Trophoblast cell (in vitro differentiated cells and primary cell): ENCODE measurements at regions not wholly inside any gene's neighbourhood (a gene's known extent, or its start where the extent isn't known, plus 50 kb on each side); places are given as distances from the start of the nearest gene placed in this dataset.

Experiments
- DNase-seq, 2 donors: peaks; one replicate each; pipeline ENCODE4 v3.0.0-alpha.2; 2016
- H2AFZ ChIP-seq: 2 replicates; pipeline ENCODE4 v1.6.1; 2013; ENCODE audit warnings: low read length, moderate library complexity, mild to moderate bottlenecking; ENCODE audit not compliant: insufficient read depth, poor library complexity
- H2AK5ac ChIP-seq: 2 replicates; pipeline ENCODE4 v1.6.1; 2013; ENCODE audit warnings: mild to moderate bottlenecking, low read length
- H2BK120ac ChIP-seq: 2 replicates; pipeline ENCODE4 v1.6.1; 2013; ENCODE audit warnings: low read length, mild to moderate bottlenecking, moderate library complexity; ENCODE audit not compliant: insufficient read depth, poor library complexity
- H2BK12ac ChIP-seq: 2 replicates; pipeline ENCODE4 v1.6.1; 2013; ENCODE audit warnings: mild to moderate bottlenecking, low read length, moderate library complexity
- H2BK5ac ChIP-seq: 2 replicates; pipeline ENCODE4 v1.6.1; 2013; ENCODE audit warnings: low read length, low read depth, moderate library complexity, mild to moderate bottlenecking; ENCODE audit not compliant: poor library complexity
- H3K14ac ChIP-seq: 2 replicates; pipeline ENCODE4 v1.6.1; 2013; ENCODE audit warnings: mild to moderate bottlenecking, low read length
- H3K18ac ChIP-seq: 2 replicates; pipeline ENCODE4 v1.6.1; 2013; ENCODE audit warnings: mild to moderate bottlenecking, low read length
- H3K23ac ChIP-seq: 2 replicates; pipeline ENCODE4 v1.6.1; 2013; ENCODE audit warnings: low read length
- H3K27ac ChIP-seq: 2 replicates; pipeline ENCODE4 v1.5.1; 2013; ENCODE audit warnings: low read depth, mild to moderate bottlenecking, inconsistent platforms, low read length, moderate library complexity
- H3K27me3 ChIP-seq: 2 replicates; pipeline ENCODE4 v1.6.1; 2013; ENCODE audit warnings: inconsistent platforms, mild to moderate bottlenecking, low read length, moderate library complexity; ENCODE audit not compliant: insufficient read depth
- H3K36me3 ChIP-seq, 2 experiments: 1 replicate in 1 of 2; 2 replicates in 1 of 2; pipeline ENCODE4 v1.6.1; 2013; ENCODE audit warnings: low read length in 2 of 2, mild to moderate bottlenecking in 2 of 2, moderate library complexity in 1 of 2; ENCODE audit not compliant: insufficient read depth in 2 of 2, control insufficient read depth in 1 of 2
- H3K4ac ChIP-seq: 2 replicates; pipeline ENCODE4 v1.6.1; 2013; ENCODE audit warnings: low read depth, mild to moderate bottlenecking, low read length, moderate library complexity
- H3K4me1 ChIP-seq, 2 experiments: 1 replicate in 1 of 2; 2 replicates in 1 of 2; pipeline ENCODE4 v1.6.1; 2013; ENCODE audit warnings: low read length in 2 of 2, mild to moderate bottlenecking in 2 of 2, moderate library complexity in 1 of 2; ENCODE audit not compliant: insufficient read depth in 2 of 2, control insufficient read depth in 1 of 2
- H3K4me2 ChIP-seq: 2 replicates; pipeline ENCODE4 v1.6.1; 2013; ENCODE audit warnings: inconsistent platforms, mild to moderate bottlenecking, low read length, moderate library complexity
- H3K4me3 ChIP-seq: 2 replicates; pipeline ENCODE4 v1.5.1; 2013; ENCODE audit warnings: mild to moderate bottlenecking, low read depth, low read length, inconsistent platforms
- H3K79me1 ChIP-seq: one replicate; pipeline ENCODE4 v1.6.1; 2013; ENCODE audit warnings: low read length
- H3K79me2 ChIP-seq: 2 replicates; pipeline ENCODE4 v1.6.1; 2013; ENCODE audit warnings: low read length, mild to moderate bottlenecking; ENCODE audit not compliant: control insufficient read depth, insufficient read depth, poor library complexity
- H3K9ac ChIP-seq: 2 replicates; pipeline ENCODE4 v1.6.1; 2013; ENCODE audit warnings: mild to moderate bottlenecking, low read length
- H3K9me3 ChIP-seq: 2 replicates; pipeline ENCODE4 v1.6.1; 2013; ENCODE audit warnings: low read depth, mild to moderate bottlenecking, control low read depth, inconsistent platforms, low read length; ENCODE audit not compliant: insufficient read depth
- H4K12ac ChIP-seq: 2 replicates; pipeline ENCODE4 v1.6.1; 2013; ENCODE audit warnings: low read depth, mild to moderate bottlenecking, low read length, moderate library complexity
- H4K8ac ChIP-seq: 2 replicates; pipeline ENCODE4 v1.6.1; 2013; ENCODE audit warnings: low read depth, mild to moderate bottlenecking, low read length, moderate library complexity
- H4K91ac ChIP-seq: one replicate; pipeline ENCODE4 v1.6.1; 2013; ENCODE audit warnings: low read depth, mild to moderate bottlenecking, low read length, moderate library complexity
- WGBS: extraction: QIAGEN DNeasy Blood & Tissue Kit; methylation state at CpG from one replicate; pipeline ENCODE4 v1.1.7; 2013; ENCODE audit warnings: missing lambda C conversion rate; ENCODE audit not compliant: insufficient read length, insufficient coverage; ENCODE audit errors: extremely low coverage; 5-methylcytosine and 5-hydroxymethylcytosine counted together

GRCh38 chrX:35046660-35047296 is 104.2 kb downstream of the FAM47B start:
- no peak for DNase-seq
- no peaks in the 10 kb centered on the region for H3K27me3 ChIP-seq

GRCh38 chrX:35076061-35076460 is 133.5 kb downstream of the FAM47B start:
- Histone ChIP-seq H3K18ac (no peak overlapping the region), H4K12ac (no peak overlapping the region), H3K23ac (no peak overlapping the region), H4K8ac (no peak overlapping the region), H2BK5ac (no peak overlapping the region), H3K79me1 (no peaks in the 10 kb centered on the region), H2BK12ac (no peak overlapping the region), H3K14ac (no peak overlapping the region), H3K79me2 (no peaks in the 10 kb centered on the region), H3K4me1 (no peaks in the 10 kb centered on the region), H4K91ac (no peak overlapping the region), H3K27ac (no peak overlapping the region), H2AK5ac (no peak overlapping the region), H2AFZ (no peak overlapping the region), H3K4ac (no peak overlapping the region), H3K9me3 (no peaks in the 10 kb centered on the region), H3K4me2 (no peak overlapping the region), H2BK120ac (no peak overlapping the region), H3K27me3 (no peaks in the 10 kb centered on the region), H3K9ac (no peak overlapping the region), H3K36me3 (no peaks in the 10 kb centered on the region), H3K4me3 (no peak overlapping the region)
- no CpG with 5 or more reads among the region's 1 CpG for WGBS
- DNase-seq = no peak

More at GRCh38 chrX:35046660-35047296, 104.2 kb downstream of the FAM47B start:
- H3K27ac ChIP-seq = no peak overlapping the region
- H4K12ac ChIP-seq = no peak overlapping the region
- no peak overlapping the region for H3K23ac ChIP-seq
- H3K4me3 ChIP-seq = no peak overlapping the region
- no peak overlapping the region for H2BK120ac ChIP-seq
- H2AFZ ChIP-seq = no peak overlapping the region
- no peak overlapping the region for H4K91ac ChIP-seq
- H3K14ac ChIP-seq = no peak overlapping the region
- H3K79me2 ChIP-seq = no peaks in the 10 kb centered on the region
- no peaks in the 10 kb centered on the region for H3K9me3 ChIP-seq
- no peak overlapping the region for H3K9ac ChIP-seq
- no CpG with 5 or more reads among the region's 4 CpGs for WGBS
- H2BK12ac ChIP-seq = no peak overlapping the region
- H3K4me1 ChIP-seq = no peaks in the 10 kb centered on the region
- no peak overlapping the region for H3K18ac ChIP-seq
- H2AK5ac ChIP-seq = no peak overlapping the region
- H3K4ac ChIP-seq = no peak overlapping the region
- no peak overlapping the region for H4K8ac ChIP-seq
- H2BK5ac ChIP-seq = no peak overlapping the region
- no peaks in the 10 kb centered on the region for H3K36me3 ChIP-seq
- no peaks in the 10 kb centered on the region for H3K79me1 ChIP-seq
- H3K4me2 ChIP-seq = no peak overlapping the region

- H3K23ac ChIP-seq = no peak overlapping the region
- no peak overlapping the region for H3K4me2 ChIP-seq
- no peak overlapping the region for H3K18ac ChIP-seq
- no peak overlapping the region for H2BK120ac ChIP-seq
- H2AK5ac ChIP-seq = no peak overlapping the region
- H3K79me2 ChIP-seq = no peaks in the 10 kb centered on the region
- no peak overlapping the region for H4K91ac ChIP-seq
- H3K14ac ChIP-seq = no peak overlapping the region
- no peaks in the 10 kb centered on the region for H3K9me3 ChIP-seq
- H2BK12ac ChIP-seq = no peak overlapping the region
- no peak overlapping the region for H2BK5ac ChIP-seq
- DNase-seq = no peak
- H3K27ac ChIP-seq = no peak overlapping the region
- no peak overlapping the region for H4K8ac ChIP-seq
- no peak overlapping the region for H4K12ac ChIP-seq
- H3K4ac ChIP-seq = no peak overlapping the region
- no peak overlapping the region for H2AFZ ChIP-seq
- no peaks in the 10 kb centered on the region for H3K36me3 ChIP-seq
- no peaks in the 10 kb centered on the region for H3K4me1 ChIP-seq
- H3K27me3 ChIP-seq = no peaks in the 10 kb centered on the region
- no peaks in the 10 kb centered on the region for H3K79me1 ChIP-seq
- no peak overlapping the region for H3K9ac ChIP-seq
- H3K4me3 ChIP-seq = no peak overlapping the region
Observed at GRCh38 chrX:35090801-35091200, 148.2 kb downstream of the FAM47B start.

- no peak overlapping the region for H4K91ac ChIP-seq
- H3K4me3 ChIP-seq = no peak overlapping the region
- H3K9ac ChIP-seq = no peak overlapping the region
- no peaks in the 10 kb centered on the region for H3K79me2 ChIP-seq
- no peak for DNase-seq
- H3K23ac ChIP-seq = no peak overlapping the region
- no peak overlapping the region for H4K8ac ChIP-seq
- H3K4me2 ChIP-seq = no peak overlapping the region
- H2BK12ac ChIP-seq = no peak overlapping the region
- no peaks in the 10 kb centered on the region for H3K27me3 ChIP-seq
- no peaks in the 10 kb centered on the region for H3K36me3 ChIP-seq
- H3K4ac ChIP-seq = no peak overlapping the region
- H3K9me3 ChIP-seq = no peaks in the 10 kb centered on the region
- H2BK5ac ChIP-seq = no peak overlapping the region
- no peak overlapping the region for H2AFZ ChIP-seq
- no peak overlapping the region for H3K14ac ChIP-seq
- H3K4me1 ChIP-seq = no peaks in the 10 kb centered on the region
- no peaks in the 10 kb centered on the region for H3K79me1 ChIP-seq
- H2AK5ac ChIP-seq = no peak overlapping the region
- H3K18ac ChIP-seq = no peak overlapping the region
- H4K12ac ChIP-seq = no peak overlapping the region
- H2BK120ac ChIP-seq = no peak overlapping the region
- H3K27ac ChIP-seq = no peak overlapping the region
Observed at GRCh38 chrX:35098419-35098818, 155.8 kb downstream of the FAM47B start.
